HepG2 (cell line): ENCODE measurements at regions not wholly inside any gene's neighbourhood (a gene's known extent, or its start where the extent isn't known, plus 50 kb on each side); places are given as distances from the start of the nearest gene placed in this dataset.

Experiments used
- CHD2 ChIP-seq: IDR thresholded peaks from 2 replicates; pipeline ENCODE4 v1.6.1; 2011; ENCODE audit warnings: low read depth, low read length, improper control_type of control experiment
- MAF1 ChIP-seq: sonication (generic); formaldehyde crosslinking; IDR thresholded peaks from 2 replicates; pipeline ENCODE4 v1.5.0; 2020; ENCODE audit warnings: missing genetic modification reagents, borderline replicate concordance
- MYNN ChIP-seq: sonication (generic); formaldehyde crosslinking; IDR thresholded peaks from 2 replicates; pipeline ENCODE4 v1.4.0; 2020; ENCODE audit warnings: mild to moderate bottlenecking, low read depth, missing genetic modification reagents
- NFE2 ChIP-seq: sonication (generic); formaldehyde crosslinking; IDR thresholded peaks from 2 replicates; pipeline ENCODE4 v1.4.0; 2020; ENCODE audit warnings: missing genetic modification reagents
- NFE2L1 ChIP-seq: sonication (generic); formaldehyde crosslinking; IDR thresholded peaks from 2 replicates; pipeline ENCODE4 v1.4.0; 2020; ENCODE audit warnings: missing genetic modification reagents, mild to moderate bottlenecking, borderline replicate concordance
- TCF7 ChIP-seq: sonication (generic); IDR thresholded peaks from 2 replicates; pipeline ENCODE4 v1.6.1; 2016; ENCODE audit warnings: antibody characterized with exemption, low read depth
- ZFYVE20 ChIP-seq: sonication (generic); formaldehyde crosslinking; IDR thresholded peaks from 2 replicates; pipeline ENCODE4 v1.8.0; 2023; ENCODE audit warnings: low read depth, mild to moderate bottlenecking, moderate library complexity, missing genetic modification reagents, borderline replicate concordance
- ZNF138 ChIP-seq: sonication (generic); formaldehyde crosslinking; IDR thresholded peaks from 2 replicates; pipeline ENCODE4 v1.5.0; 2020; ENCODE audit warnings: mild to moderate bottlenecking, low read depth, missing genetic modification reagents
- ZNF318 ChIP-seq: sonication (generic); formaldehyde crosslinking; IDR thresholded peaks from 2 replicates; pipeline ENCODE4 v1.4.0; 2020; ENCODE audit warnings: mild to moderate bottlenecking, missing genetic modification reagents
- ZNF350 ChIP-seq: sonication (generic); formaldehyde crosslinking; IDR thresholded peaks from 2 replicates; pipeline ENCODE4 v1.4.0; 2020; ENCODE audit warnings: mild to moderate bottlenecking, low read depth, missing genetic modification reagents, borderline replicate concordance
- ZNF740 ChIP-seq: sonication (generic); formaldehyde crosslinking; IDR thresholded peaks from 2 replicates; pipeline ENCODE4 v1.4.0; 2020; ENCODE audit warnings: missing genetic modification reagents
- ZNF83 ChIP-seq: sonication (generic); formaldehyde crosslinking; IDR thresholded peaks from 2 replicates; pipeline ENCODE4 v1.4.0; 2020; ENCODE audit warnings: missing genetic modification reagents, mild to moderate bottlenecking, borderline replicate concordance
- TF ChIP-seq, protein P1 (sequence below): sonication (generic); formaldehyde crosslinking; IDR thresholded peaks from 2 replicates; pipeline ENCODE4 v1.4.0; 2020; ENCODE audit warnings: missing genetic modification reagents, mild to moderate bottlenecking, borderline replicate concordance
- TF ChIP-seq, protein P2 (sequence below): sonication (generic); formaldehyde crosslinking; IDR thresholded peaks from 2 replicates; pipeline ENCODE4 v1.5.0; 2020; ENCODE audit warnings: missing genetic modification reagents, mild to moderate bottlenecking, borderline replicate concordance
- TF ChIP-seq, protein P3 (sequence below): sonication (generic); formaldehyde crosslinking; IDR thresholded peaks from 2 replicates; pipeline ENCODE4 v1.9.0; 2021; ENCODE audit warnings: missing genetic modification reagents, borderline replicate concordance

DNA sequence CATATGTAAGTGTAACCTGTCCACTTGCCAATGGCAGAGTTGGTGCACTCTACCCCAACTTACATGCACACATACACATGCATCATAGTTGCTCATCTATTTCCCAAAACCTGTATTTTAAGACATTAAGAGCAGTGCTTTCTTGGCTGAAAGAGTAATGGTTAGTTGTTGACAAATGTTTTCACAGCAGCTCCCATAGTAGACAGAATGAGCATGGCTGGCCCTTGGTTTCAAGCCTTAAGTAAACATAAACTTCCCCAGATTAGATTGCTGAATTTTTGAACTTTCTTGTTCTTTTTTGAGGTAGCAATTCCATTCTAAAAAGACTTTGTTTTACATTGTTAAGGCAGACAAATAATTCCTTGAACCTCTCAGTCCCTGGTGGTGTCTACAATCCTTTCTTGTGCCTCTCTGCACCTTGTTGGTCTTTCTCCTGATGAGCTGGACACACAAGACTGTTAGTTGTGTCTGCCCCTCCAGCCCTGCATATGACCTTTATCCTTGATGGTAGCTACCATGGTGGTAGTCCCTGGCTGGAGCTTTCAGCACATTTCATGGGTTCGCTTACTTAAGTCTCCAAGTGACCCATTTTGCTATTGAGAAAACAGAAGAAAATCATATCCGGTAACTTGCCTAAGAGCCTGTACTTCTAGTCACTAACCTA lies 580.1 kb upstream of the ID2 start (continued):
- TF ChIP-seq ZFYVE20 (CRISPR knock-in tag) = no peak
- TF ChIP-seq MAF1 (CRISPR knock-in tag) = no peak
- TF ChIP-seq MYNN (CRISPR knock-in tag) = no peak
- TF ChIP-seq, protein P1, sequence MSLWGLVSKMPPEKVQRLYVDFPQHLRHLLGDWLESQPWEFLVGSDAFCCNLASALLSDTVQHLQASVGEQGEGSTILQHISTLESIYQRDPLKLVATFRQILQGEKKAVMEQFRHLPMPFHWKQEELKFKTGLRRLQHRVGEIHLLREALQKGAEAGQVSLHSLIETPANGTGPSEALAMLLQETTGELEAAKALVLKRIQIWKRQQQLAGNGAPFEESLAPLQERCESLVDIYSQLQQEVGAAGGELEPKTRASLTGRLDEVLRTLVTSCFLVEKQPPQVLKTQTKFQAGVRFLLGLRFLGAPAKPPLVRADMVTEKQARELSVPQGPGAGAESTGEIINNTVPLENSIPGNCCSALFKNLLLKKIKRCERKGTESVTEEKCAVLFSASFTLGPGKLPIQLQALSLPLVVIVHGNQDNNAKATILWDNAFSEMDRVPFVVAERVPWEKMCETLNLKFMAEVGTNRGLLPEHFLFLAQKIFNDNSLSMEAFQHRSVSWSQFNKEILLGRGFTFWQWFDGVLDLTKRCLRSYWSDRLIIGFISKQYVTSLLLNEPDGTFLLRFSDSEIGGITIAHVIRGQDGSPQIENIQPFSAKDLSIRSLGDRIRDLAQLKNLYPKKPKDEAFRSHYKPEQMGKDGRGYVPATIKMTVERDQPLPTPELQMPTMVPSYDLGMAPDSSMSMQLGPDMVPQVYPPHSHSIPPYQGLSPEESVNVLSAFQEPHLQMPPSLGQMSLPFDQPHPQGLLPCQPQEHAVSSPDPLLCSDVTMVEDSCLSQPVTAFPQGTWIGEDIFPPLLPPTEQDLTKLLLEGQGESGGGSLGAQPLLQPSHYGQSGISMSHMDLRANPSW (CRISPR knock-in tag) = 0 out of 2 replicates have a peak, but pooled peaks have one; percentile 67
- TF ChIP-seq ZNF740 = no peak
- TF ChIP-seq ZNF83 (CRISPR knock-in tag) = no peak
- TF ChIP-seq, protein P2, sequence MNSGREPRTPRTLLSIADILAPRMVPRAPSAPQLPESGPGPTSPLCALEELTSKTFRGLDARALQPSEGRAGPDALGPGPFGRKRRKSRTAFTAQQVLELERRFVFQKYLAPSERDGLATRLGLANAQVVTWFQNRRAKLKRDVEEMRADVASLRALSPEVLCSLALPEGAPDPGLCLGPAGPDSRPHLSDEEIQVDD (CRISPR knock-in tag) = no peak
- no peak for TF ChIP-seq ZNF350 (CRISPR knock-in tag)
- TF ChIP-seq, protein P3, sequence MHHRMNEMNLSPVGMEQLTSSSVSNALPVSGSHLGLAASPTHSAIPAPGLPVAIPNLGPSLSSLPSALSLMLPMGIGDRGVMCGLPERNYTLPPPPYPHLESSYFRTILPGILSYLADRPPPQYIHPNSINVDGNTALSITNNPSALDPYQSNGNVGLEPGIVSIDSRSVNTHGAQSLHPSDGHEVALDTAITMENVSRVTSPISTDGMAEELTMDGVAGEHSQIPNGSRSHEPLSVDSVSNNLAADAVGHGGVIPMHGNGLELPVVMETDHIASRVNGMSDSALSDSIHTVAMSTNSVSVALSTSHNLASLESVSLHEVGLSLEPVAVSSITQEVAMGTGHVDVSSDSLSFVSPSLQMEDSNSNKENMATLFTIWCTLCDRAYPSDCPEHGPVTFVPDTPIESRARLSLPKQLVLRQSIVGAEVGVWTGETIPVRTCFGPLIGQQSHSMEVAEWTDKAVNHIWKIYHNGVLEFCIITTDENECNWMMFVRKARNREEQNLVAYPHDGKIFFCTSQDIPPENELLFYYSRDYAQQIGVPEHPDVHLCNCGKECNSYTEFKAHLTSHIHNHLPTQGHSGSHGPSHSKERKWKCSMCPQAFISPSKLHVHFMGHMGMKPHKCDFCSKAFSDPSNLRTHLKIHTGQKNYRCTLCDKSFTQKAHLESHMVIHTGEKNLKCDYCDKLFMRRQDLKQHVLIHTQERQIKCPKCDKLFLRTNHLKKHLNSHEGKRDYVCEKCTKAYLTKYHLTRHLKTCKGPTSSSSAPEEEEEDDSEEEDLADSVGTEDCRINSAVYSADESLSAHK (CRISPR knock-in tag) = no peak
- TF ChIP-seq NFE2L1 (CRISPR knock-in tag) = no peak
- TF ChIP-seq CHD2 = no peak
- no peak for TF ChIP-seq ZNF318 (CRISPR knock-in tag)
- TF ChIP-seq NFE2 (CRISPR knock-in tag) = no peak
- TF ChIP-seq TCF7 = no peak
- no peak for TF ChIP-seq ZNF138 (CRISPR knock-in tag)
